ENCODE measurements at regions not wholly inside any gene's neighbourhood (a gene's known extent, or its start where the extent isn't known, plus 50 kb on each side); places are given as distances from the start of the nearest gene placed in this dataset.

DNA sequence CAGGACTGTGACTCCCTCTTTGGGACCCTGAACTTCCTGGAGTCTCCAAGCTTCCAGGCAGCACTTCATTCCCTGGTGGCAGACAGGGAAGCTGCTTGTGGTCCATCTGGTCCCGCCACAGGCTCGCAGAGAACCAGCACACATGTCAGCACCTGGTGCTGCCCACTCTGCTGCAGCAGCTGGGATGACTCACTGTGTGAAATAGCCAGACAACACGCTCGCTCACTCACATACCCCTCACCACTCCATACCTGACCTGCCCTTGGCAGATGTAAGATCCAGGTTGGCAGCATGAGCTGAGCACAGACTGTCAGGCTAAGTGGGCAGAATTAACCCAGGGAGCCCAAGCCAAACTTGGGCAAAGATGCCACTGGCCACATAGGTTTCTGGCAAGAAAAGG is 613.5 kb downstream of the PCDH18 start:
- no peak for TF ChIP-seq CTCF (IDR thresholded peaks at IDR 0.05)
- TF ChIP-seq POLR2A (IDR thresholded peaks at IDR 0.05): no peak
